ENCODE measurements at regions not wholly inside any gene's neighbourhood (a gene's known extent, or its start where the extent isn't known, plus 50 kb on each side); places are given as distances from the start of the nearest gene placed in this dataset.

- 97 to 98% methylated on average over 2 of the region's 2 CpGs for WGBS, 2 donors
- H3K9me3 ChIP-seq (ENCODE audit: control insufficient read depth, low read length): no peaks in the 10 kb centered on the region
- H3K4me1 ChIP-seq (ENCODE audit: control insufficient read depth in 1 of 2, insufficient read depth in 2 of 2, low read length in 2 of 2): no peaks in the 10 kb centered on the region
- no peak for ATAC-seq (ENCODE audit: low FRiP score)
- intact Hi-C loops (cut with DNase I): no loop called here
- DNase-seq: no peak
- H3K36me3 ChIP-seq (ENCODE audit: control insufficient read depth in 1 of 2, insufficient read depth in 2 of 2, low read length in 1 of 2): no peaks in the 10 kb centered on the region
- no peaks in the 10 kb centered on the region for H3K27me3 ChIP-seq (ENCODE audit: control insufficient read depth in 1 of 2, insufficient read depth in 2 of 2, low read length in 1 of 2)
- no peak overlapping the region for H3K27ac ChIP-seq (ENCODE audit: low read depth in 1 of 2, low read length in 2 of 2)
- H3K4me3 ChIP-seq (ENCODE audit: low read length in 2 of 2): no peak overlapping the region
Observed at GRCh38 chr3:70763894-70764293, 451.5 kb upstream of the MDFIC2 start.

GRCh38 chr3:70757658-70758057 lies 445.2 kb upstream of the MDFIC2 start:
- Histone ChIP-seq H3K27me3 (ENCODE audit: control insufficient read depth in 1 of 2, insufficient read depth in 2 of 2, low read length in 1 of 2) (no peaks in the 10 kb centered on the region), H3K4me3 (ENCODE audit: low read length in 2 of 2) (no peak overlapping the region), H3K27ac (ENCODE audit: low read depth in 1 of 2, low read length in 2 of 2) (no peak overlapping the region), H3K9me3 (ENCODE audit: control insufficient read depth, low read length) (no peaks in the 10 kb centered on the region), H3K4me1 (ENCODE audit: control insufficient read depth in 1 of 2, insufficient read depth in 2 of 2, low read length in 2 of 2) (no peaks in the 10 kb centered on the region), H3K36me3 (ENCODE audit: control insufficient read depth in 1 of 2, insufficient read depth in 2 of 2, low read length in 1 of 2) (no peaks in the 10 kb centered on the region)
- WGBS, 2 donors: 83 to 84% methylated on average over 2 of the region's 2 CpGs
- ATAC-seq (ENCODE audit: low FRiP score): no peak
- intact Hi-C loops (cut with DNase I): no loop called here
- no peak for DNase-seq

GRCh38 chr3:70755526-70755925 lies 443.1 kb upstream of the MDFIC2 start:
- Histone ChIP-seq H3K27ac (ENCODE audit: low read depth in 1 of 2, low read length in 2 of 2) (no peak overlapping the region), H3K27me3 (ENCODE audit: control insufficient read depth in 1 of 2, insufficient read depth in 2 of 2, low read length in 1 of 2) (no peaks in the 10 kb centered on the region), H3K9me3 (ENCODE audit: control insufficient read depth, low read length) (no peaks in the 10 kb centered on the region), H3K36me3 (ENCODE audit: control insufficient read depth in 1 of 2, insufficient read depth in 2 of 2, low read length in 1 of 2) (no peaks in the 10 kb centered on the region), H3K4me1 (ENCODE audit: control insufficient read depth in 1 of 2, insufficient read depth in 2 of 2, low read length in 2 of 2) (no peaks in the 10 kb centered on the region), H3K4me3 (ENCODE audit: low read length in 2 of 2) (no peak overlapping the region)
- intact Hi-C loops (cut with DNase I): no loop called here
- ATAC-seq (ENCODE audit: low FRiP score) (no peak), DNase-seq (no peak)
- WGBS, 2 donors: 84 to 88% methylated on average over 5 of the region's 5 CpGs

GRCh38 chr3:70754314-70754713 lies 441.9 kb upstream of the MDFIC2 start:
- Histone ChIP-seq H3K36me3 (ENCODE audit: control insufficient read depth in 1 of 2, insufficient read depth in 2 of 2, low read length in 1 of 2) (no peaks in the 10 kb centered on the region), H3K4me1 (ENCODE audit: control insufficient read depth in 1 of 2, insufficient read depth in 2 of 2, low read length in 2 of 2) (no peaks in the 10 kb centered on the region), H3K27ac (ENCODE audit: low read depth in 1 of 2, low read length in 2 of 2) (no peak overlapping the region), H3K27me3 (ENCODE audit: control insufficient read depth in 1 of 2, insufficient read depth in 2 of 2, low read length in 1 of 2) (no peaks in the 10 kb centered on the region), H3K4me3 (ENCODE audit: low read length in 2 of 2) (no peak overlapping the region), H3K9me3 (ENCODE audit: control insufficient read depth, low read length) (no peaks in the 10 kb centered on the region)
- DNase-seq (no peak), ATAC-seq (ENCODE audit: low FRiP score) (no peak)
- intact Hi-C loops (cut with DNase I): no loop called here

GRCh38 chr3:70753572-70753971 lies 441.1 kb upstream of the MDFIC2 start:
- 93 to 94% methylated on average over 3 of the region's 3 CpGs for WGBS, 2 donors

GRCh38 chr3:70752051-70752450 lies 439.6 kb upstream of the MDFIC2 start:
- 95% methylated on average over 5 of the region's 5 CpGs for WGBS, 2 donors
- Histone ChIP-seq H3K36me3 (ENCODE audit: control insufficient read depth in 1 of 2, insufficient read depth in 2 of 2, low read length in 1 of 2) (no peaks in the 10 kb centered on the region), H3K9me3 (ENCODE audit: control insufficient read depth, low read length) (no peaks in the 10 kb centered on the region), H3K27ac (ENCODE audit: low read depth in 1 of 2, low read length in 2 of 2) (no peak overlapping the region), H3K4me3 (ENCODE audit: low read length in 2 of 2) (no peak overlapping the region), H3K4me1 (ENCODE audit: control insufficient read depth in 1 of 2, insufficient read depth in 2 of 2, low read length in 2 of 2) (no peaks in the 10 kb centered on the region), H3K27me3 (ENCODE audit: control insufficient read depth in 1 of 2, insufficient read depth in 2 of 2, low read length in 1 of 2) (no peaks in the 10 kb centered on the region)
- ATAC-seq (ENCODE audit: low FRiP score) (no peak), DNase-seq (no peak)
- intact Hi-C loops (cut with DNase I): no loop called here

More at GRCh38 chr3:70753572-70753971, 441.1 kb upstream of the MDFIC2 start:
- H3K36me3 ChIP-seq (ENCODE audit: control insufficient read depth in 1 of 2, insufficient read depth in 2 of 2, low read length in 1 of 2): no peaks in the 10 kb centered on the region
- H3K4me3 ChIP-seq (ENCODE audit: low read length in 2 of 2): no peak overlapping the region
- DNase-seq: no peak
- no peaks in the 10 kb centered on the region for H3K9me3 ChIP-seq (ENCODE audit: control insufficient read depth, low read length)
- H3K27me3 ChIP-seq (ENCODE audit: control insufficient read depth in 1 of 2, insufficient read depth in 2 of 2, low read length in 1 of 2): no peaks in the 10 kb centered on the region
- H3K27ac ChIP-seq (ENCODE audit: low read depth in 1 of 2, low read length in 2 of 2): no peak overlapping the region
- intact Hi-C loops (cut with DNase I): no loop called here
- H3K4me1 ChIP-seq (ENCODE audit: control insufficient read depth in 1 of 2, insufficient read depth in 2 of 2, low read length in 2 of 2): no peaks in the 10 kb centered on the region
- ATAC-seq (ENCODE audit: low FRiP score): no peak

GRCh38 chr3:70749122-70749521 lies 436.7 kb upstream of the MDFIC2 start:
- no peaks in the 10 kb centered on the region for H3K9me3 ChIP-seq (ENCODE audit: control insufficient read depth, low read length)
- WGBS, 2 donors: 72 to 74% methylated on average over 4 of the region's 4 CpGs
- H3K27ac ChIP-seq (ENCODE audit: low read depth in 1 of 2, low read length in 2 of 2): no peak overlapping the region
- no peaks in the 10 kb centered on the region for H3K27me3 ChIP-seq (ENCODE audit: control insufficient read depth in 1 of 2, insufficient read depth in 2 of 2, low read length in 1 of 2)
- no peaks in the 10 kb centered on the region for H3K4me1 ChIP-seq (ENCODE audit: control insufficient read depth in 1 of 2, insufficient read depth in 2 of 2, low read length in 2 of 2)
- no peak for DNase-seq
- intact Hi-C loops (cut with DNase I): no loop called here
- ATAC-seq (ENCODE audit: low FRiP score): no peak
- no peak overlapping the region for H3K4me3 ChIP-seq (ENCODE audit: low read length in 2 of 2)
- H3K36me3 ChIP-seq (ENCODE audit: control insufficient read depth in 1 of 2, insufficient read depth in 2 of 2, low read length in 1 of 2): no peaks in the 10 kb centered on the region

- intact Hi-C loops (cut with DNase I): no loop called here
- no peak overlapping the region for H3K4me3 ChIP-seq (ENCODE audit: low read length in 2 of 2)
- no peaks in the 10 kb centered on the region for H3K4me1 ChIP-seq (ENCODE audit: control insufficient read depth in 1 of 2, insufficient read depth in 2 of 2, low read length in 2 of 2)
- DNase-seq: no peak
- no peaks in the 10 kb centered on the region for H3K9me3 ChIP-seq (ENCODE audit: control insufficient read depth, low read length)
- no peak for ATAC-seq (ENCODE audit: low FRiP score)
- no peaks in the 10 kb centered on the region for H3K36me3 ChIP-seq (ENCODE audit: control insufficient read depth in 1 of 2, insufficient read depth in 2 of 2, low read length in 1 of 2)
- no peak overlapping the region for H3K27ac ChIP-seq (ENCODE audit: low read depth in 1 of 2, low read length in 2 of 2)
- WGBS, 2 donors: 93 to 94% methylated on average over 5 of the region's 5 CpGs
- H3K27me3 ChIP-seq (ENCODE audit: control insufficient read depth in 1 of 2, insufficient read depth in 2 of 2, low read length in 1 of 2): no peaks in the 10 kb centered on the region
Observed at GRCh38 chr3:70748593-70748992, 436.2 kb upstream of the MDFIC2 start.

GRCh38 chr3:70747847-70748246 lies 435.4 kb upstream of the MDFIC2 start:
- WGBS, 2 donors: 74 to 75% methylated on average over 4 of the region's 4 CpGs
- ATAC-seq (ENCODE audit: low FRiP score) (no peak), DNase-seq (no peak)
- Histone ChIP-seq H3K36me3 (ENCODE audit: control insufficient read depth in 1 of 2, insufficient read depth in 2 of 2, low read length in 1 of 2) (no peaks in the 10 kb centered on the region), H3K4me3 (ENCODE audit: low read length in 2 of 2) (no peak overlapping the region), H3K4me1 (ENCODE audit: control insufficient read depth in 1 of 2, insufficient read depth in 2 of 2, low read length in 2 of 2) (no peaks in the 10 kb centered on the region), H3K27ac (ENCODE audit: low read depth in 1 of 2, low read length in 2 of 2) (no peak overlapping the region), H3K27me3 (ENCODE audit: control insufficient read depth in 1 of 2, insufficient read depth in 2 of 2, low read length in 1 of 2) (no peaks in the 10 kb centered on the region), H3K9me3 (ENCODE audit: control insufficient read depth, low read length) (no peaks in the 10 kb centered on the region)
- intact Hi-C loops (cut with DNase I): no loop called here
